Esophagus squamous epithelium (tissue), 5 donors: ENCODE measurements at regions not wholly inside any gene's neighbourhood (a gene's known extent, or its start where the extent isn't known, plus 50 kb on each side); places are given as distances from the start of the nearest gene placed in this dataset.

Experiments used
- DNase-seq: peaks from one replicate; lab custom pipeline; 2025; lab: John Stamatoyannopoulos, UW
- H3K27ac ChIP-seq, 4 donors: fragments of 200-600 bp; sonication (generic); one replicate each; pipeline ENCODE4 v1.5.1; 2016 to 2019; ENCODE audit warnings: mild to moderate bottlenecking in 1 of 4
- H3K27me3 ChIP-seq, 4 donors: fragments of 200-600 bp; sonication (generic); 1 replicate in 3 of 4; 2 replicates in 1 of 4; pipeline versions ENCODE4 v1.5.1 to v1.6.0; 2017 to 2021; ENCODE audit warnings: antibody characterized with exemption in 1 of 4
- H3K36me3 ChIP-seq, 3 donors: fragments of 200-600 bp; sonication (generic); one replicate each; pipeline ENCODE4 v1.5.1; 2016 to 2019
- H3K4me1 ChIP-seq, 3 donors: fragments of 200-600 bp; sonication (generic); one replicate each; pipeline ENCODE4 v1.5.1; 2017 to 2019
- H3K4me3 ChIP-seq, 4 donors: fragments of 200-600 bp; sonication (generic); 1 replicate in 3 of 4; 2 replicates in 1 of 4; pipeline ENCODE4 v1.5.1; 2016 to 2019; ENCODE audit warnings: mild to moderate bottlenecking in 2 of 4, moderate library complexity in 1 of 4
- H3K9me3 ChIP-seq, 3 donors: fragments of 200-600 bp; sonication (generic); one replicate each; pipeline ENCODE4 v1.5.1; 2016 to 2019
- POLR2A ChIP-seq, 4 donors: fragments of 450-650 bp; IDR thresholded peaks; one replicate each; pipeline ENCODE4 v1.6.1; 2017; ENCODE audit warnings: antibody characterized with exemption in 4 of 4, mild to moderate bottlenecking in 4 of 4, moderate library complexity in 3 of 4
- WGBS, 2 donors: methylation state at CpG; one replicate each; pipeline ENCODE4 v1.1.5; 2018; 5-methylcytosine and 5-hydroxymethylcytosine counted together
- intact Hi-C: fragments of 100-400 bp; cut with DNase I; formaldehyde crosslinking; loops from one replicate; pipeline ENCODE4 v1.15.0; 2022
- TF ChIP-seq, protein P1 (sequence below), 6 experiments: fragments of 450-650 bp in 4 of 6; fragments of 200-600 bp in 2 of 6; sonication (generic) in 2 of 6; IDR thresholded peaks; one replicate each; pipeline ENCODE4 v1.5.1; 2016 to 2019; ENCODE audit warnings: antibody characterized with exemption in 6 of 6, mild to moderate bottlenecking in 4 of 6, moderate library complexity in 4 of 6
- donor health status: DM: yes; HTN: yes; CAD: no.

DNA sequence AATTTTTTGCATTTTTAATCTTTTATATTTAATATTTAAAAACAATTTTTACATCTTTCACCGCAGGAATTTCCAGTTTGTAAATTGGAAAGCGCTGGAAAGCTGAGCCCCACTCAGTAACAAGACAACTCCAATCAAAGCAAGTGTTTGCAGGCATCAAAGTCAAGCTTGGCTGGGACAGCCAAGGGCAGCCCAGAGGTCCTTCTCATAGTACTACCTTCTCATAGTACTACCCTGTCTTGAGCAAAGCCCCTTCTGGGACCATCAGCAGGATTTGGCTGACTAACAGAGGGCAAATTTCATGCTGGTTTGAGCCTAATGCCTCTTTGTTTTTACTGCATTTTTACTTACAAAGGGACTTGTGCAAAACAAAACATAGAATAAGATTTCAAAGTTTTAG, 228.3 kb downstream of the SIM1 start:
- DNase-seq, result no peak
- WGBS, 2 donors, result 92 to 97% methylated on average over 2 of the region's 2 CpGs
- TF ChIP-seq, protein P1, sequence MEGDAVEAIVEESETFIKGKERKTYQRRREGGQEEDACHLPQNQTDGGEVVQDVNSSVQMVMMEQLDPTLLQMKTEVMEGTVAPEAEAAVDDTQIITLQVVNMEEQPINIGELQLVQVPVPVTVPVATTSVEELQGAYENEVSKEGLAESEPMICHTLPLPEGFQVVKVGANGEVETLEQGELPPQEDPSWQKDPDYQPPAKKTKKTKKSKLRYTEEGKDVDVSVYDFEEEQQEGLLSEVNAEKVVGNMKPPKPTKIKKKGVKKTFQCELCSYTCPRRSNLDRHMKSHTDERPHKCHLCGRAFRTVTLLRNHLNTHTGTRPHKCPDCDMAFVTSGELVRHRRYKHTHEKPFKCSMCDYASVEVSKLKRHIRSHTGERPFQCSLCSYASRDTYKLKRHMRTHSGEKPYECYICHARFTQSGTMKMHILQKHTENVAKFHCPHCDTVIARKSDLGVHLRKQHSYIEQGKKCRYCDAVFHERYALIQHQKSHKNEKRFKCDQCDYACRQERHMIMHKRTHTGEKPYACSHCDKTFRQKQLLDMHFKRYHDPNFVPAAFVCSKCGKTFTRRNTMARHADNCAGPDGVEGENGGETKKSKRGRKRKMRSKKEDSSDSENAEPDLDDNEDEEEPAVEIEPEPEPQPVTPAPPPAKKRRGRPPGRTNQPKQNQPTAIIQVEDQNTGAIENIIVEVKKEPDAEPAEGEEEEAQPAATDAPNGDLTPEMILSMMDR (IDR thresholded peaks at IDR 0.05), result no peak
- TF ChIP-seq POLR2A (IDR thresholded peaks at IDR 0.05), result no peak

DNA sequence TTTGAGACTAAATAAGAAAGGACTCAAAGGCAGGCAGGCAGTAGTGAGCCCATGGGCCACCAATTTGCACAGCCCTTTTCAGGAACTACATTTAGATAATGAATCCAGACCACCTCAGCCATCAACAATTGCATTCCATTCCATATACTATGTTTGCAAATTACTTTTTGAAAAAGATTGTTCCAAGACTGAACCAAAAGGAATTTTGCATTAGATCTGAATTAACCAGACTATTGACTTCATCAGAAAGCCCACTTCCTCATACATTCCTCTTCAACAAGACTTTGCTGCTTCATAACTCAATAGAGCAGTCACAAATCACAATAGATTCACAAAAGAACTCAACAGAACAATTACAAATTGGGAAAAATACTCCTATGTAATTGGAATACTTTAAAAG, 229.1 kb downstream of the SIM1 start:
- Histone ChIP-seq H3K4me1 (no peaks in the 10 kb centered on the region), H3K27me3 (peaks cover 0 to 9% (median 0%) of the 10 kb centered on the region in 4 donors), H3K4me3 (no peak overlapping the region), H3K27ac (no peak overlapping the region), H3K9me3 (no peaks in the 10 kb centered on the region), H3K36me3 (no peaks in the 10 kb centered on the region)
- intact Hi-C loops, result no loop called here
- TF ChIP-seq, protein P1 (IDR thresholded peaks at IDR 0.05), result no peak
- no peak for TF ChIP-seq POLR2A (IDR thresholded peaks at IDR 0.05)
- DNase-seq, result no peak

More for the DNA sequence above, 228.3 kb downstream of the SIM1 start:
- Histone ChIP-seq H3K36me3 (no peaks in the 10 kb centered on the region), H3K4me1 (no peaks in the 10 kb centered on the region), H3K27ac (no peak overlapping the region), H3K27me3 (peaks cover 0 to 9% (median 0%) of the 10 kb centered on the region in 4 donors), H3K9me3 (no peaks in the 10 kb centered on the region), H3K4me3 (no peak overlapping the region)
- intact Hi-C loops, result no loop called here

DNA sequence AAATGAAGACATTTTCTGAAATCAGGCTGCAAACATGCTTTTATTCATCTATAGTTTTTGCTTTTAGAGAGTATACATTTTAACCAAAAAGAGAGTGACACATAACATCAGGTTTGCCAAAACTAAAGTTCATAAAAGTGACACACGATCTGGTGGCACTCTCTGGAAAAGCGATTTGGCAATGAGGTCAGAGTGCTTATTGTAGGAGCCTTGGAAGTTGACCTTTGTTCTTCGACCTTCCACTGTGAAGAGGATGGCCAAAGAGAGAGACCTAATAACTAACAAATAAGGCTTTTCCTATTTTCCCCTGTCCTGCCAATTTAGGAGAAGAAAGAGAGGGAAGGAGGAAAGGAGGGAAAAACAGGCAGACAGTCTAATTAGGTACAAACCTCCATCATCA, 230.1 kb downstream of the SIM1 start:
- H3K9me3 ChIP-seq, result no peaks in the 10 kb centered on the region
- 64 to 78% methylated on average over 3 of the region's 3 CpGs for WGBS, 2 donors
- no peaks in the 10 kb centered on the region for H3K4me1 ChIP-seq
- peaks cover 0 to 9% (median 0%) of the 10 kb centered on the region in 4 donors for H3K27me3 ChIP-seq
- H3K4me3 ChIP-seq, result no peak overlapping the region
- no peaks in the 10 kb centered on the region for H3K36me3 ChIP-seq
- H3K27ac ChIP-seq, result no peak overlapping the region
- intact Hi-C loops, result no loop called here
- no peak for TF ChIP-seq POLR2A (IDR thresholded peaks at IDR 0.05)
- TF ChIP-seq, protein P1 (IDR thresholded peaks at IDR 0.05), result no peak
- DNase-seq, result no peak

DNA sequence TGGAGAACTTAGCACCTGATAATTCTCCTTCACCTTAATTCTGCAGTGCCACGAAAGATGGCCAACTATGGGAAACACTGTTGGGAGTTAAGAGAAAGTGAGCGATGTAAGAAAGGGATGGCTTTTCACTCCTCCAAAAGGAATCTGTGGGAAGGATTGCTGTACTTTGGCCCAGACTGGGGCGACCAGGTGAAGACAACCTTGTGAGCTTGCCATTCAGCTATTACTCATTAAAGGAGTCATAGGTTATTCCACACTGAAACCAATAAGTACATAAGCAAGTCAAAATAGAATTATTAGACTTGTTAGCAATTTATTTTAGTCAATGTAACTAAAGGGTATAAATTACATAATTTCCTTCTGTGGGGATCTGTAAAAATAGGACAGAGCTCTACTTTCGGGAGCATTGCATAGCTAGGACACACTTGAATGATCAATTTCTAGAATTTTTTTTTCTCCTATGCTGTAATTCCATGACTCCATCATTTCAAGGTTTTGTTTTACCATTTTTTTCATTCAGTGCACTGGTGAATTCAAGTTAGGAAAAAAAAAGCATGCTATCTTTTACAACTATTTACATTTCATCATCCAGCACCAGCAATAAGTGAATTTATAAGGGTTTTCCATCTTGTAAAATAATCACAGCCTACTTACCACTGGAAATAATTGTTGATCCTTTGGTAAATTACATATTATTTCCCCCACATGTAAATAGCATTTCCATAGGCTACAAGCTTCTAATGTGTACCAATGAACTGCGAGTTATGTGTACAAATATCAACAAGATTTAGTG, 231.7 kb downstream of the SIM1 start:
- peaks cover 0 to 9% (median 0%) of the 10 kb centered on the region in 4 donors for H3K27me3 ChIP-seq
- H3K4me1 ChIP-seq, result peaks cover 0 to 13% (median 0%) of the 10 kb centered on the region in 3 donors
- intact Hi-C loops, result no loop called here
- TF ChIP-seq POLR2A (IDR thresholded peaks at IDR 0.05), result no peak
- TF ChIP-seq, protein P1 (IDR thresholded peaks at IDR 0.05), result no peak
- H3K4me3 ChIP-seq, result no peak overlapping the region
- no peak for DNase-seq
- no peaks in the 10 kb centered on the region for H3K36me3 ChIP-seq
- H3K27ac ChIP-seq, result no peak overlapping the region
- 85 to 91% methylated on average over 5 of the region's 5 CpGs for WGBS, 2 donors
- H3K9me3 ChIP-seq, result no peaks in the 10 kb centered on the region

DNA sequence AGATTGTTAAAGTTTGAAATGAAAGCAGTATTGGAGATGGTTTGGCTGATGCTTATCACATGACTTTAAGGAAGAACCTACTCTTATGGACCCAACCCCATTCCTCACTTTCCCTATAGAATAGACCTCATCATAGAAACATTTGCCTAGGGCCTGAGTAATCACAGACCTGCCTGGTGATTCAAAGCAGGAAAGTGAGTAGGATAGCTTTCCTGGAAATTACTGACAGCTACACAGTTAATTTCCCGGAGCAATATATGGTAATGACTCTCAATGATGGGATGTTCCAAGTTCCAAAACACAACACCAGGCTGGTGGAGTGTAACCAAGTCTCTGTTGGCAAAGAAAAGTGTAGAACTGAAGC, 233.8 kb downstream of the SIM1 start:
- TF ChIP-seq POLR2A (IDR thresholded peaks at IDR 0.05), result no peak
- TF ChIP-seq, protein P1 (IDR thresholded peaks at IDR 0.05), result no peak
- H3K4me3 ChIP-seq, result no peak overlapping the region
- WGBS, 2 donors, result 33% methylated on average over 1 of the region's 1 CpG
- H3K27ac ChIP-seq, result no peak overlapping the region
- H3K9me3 ChIP-seq, result no peaks in the 10 kb centered on the region
- peaks cover 0 to 13% (median 0%) of the 10 kb centered on the region in 3 donors for H3K4me1 ChIP-seq
- no peaks in the 10 kb centered on the region for H3K36me3 ChIP-seq
- H3K27me3 ChIP-seq, result no peaks in the 10 kb centered on the region
- DNase-seq, result no peak
- intact Hi-C loops, result no loop called here
